ENCODE measurements at regions not wholly inside any gene's neighbourhood (a gene's known extent, or its start where the extent isn't known, plus 50 kb on each side); places are given as distances from the start of the nearest gene placed in this dataset.
"Not testable (repeated sequence)": the region's sequence is repeated elsewhere in the genome, so short reads cannot be mapped to it uniquely, and the experiment has no call there.

DNA sequence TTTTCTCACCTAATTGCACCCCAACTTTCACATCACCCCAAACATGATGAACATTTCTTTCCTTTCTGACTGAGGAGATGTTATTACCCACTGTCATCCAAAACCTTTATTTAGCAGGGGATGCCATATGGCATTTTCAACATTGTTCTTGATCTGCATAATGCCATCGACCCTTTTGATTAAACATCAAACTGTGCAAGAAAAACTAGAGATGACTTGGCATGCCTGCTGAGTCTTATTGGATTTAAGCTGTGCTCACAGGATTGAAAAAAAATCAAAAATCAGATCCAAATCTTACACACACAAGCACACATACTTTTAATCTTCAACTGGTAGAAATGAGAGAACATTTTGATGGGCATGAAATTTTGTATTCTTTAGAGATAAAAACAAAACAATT, 536.0 kb downstream of the TMX3 start:
- no peak for TF ChIP-seq SPI1 (IDR thresholded peaks at IDR 0.05; ENCODE audit: low read depth, low read length)
- TF ChIP-seq PAX5 (IDR thresholded peaks at IDR 0.05; ENCODE audit: insufficient read depth, low read length, severe bottlenecking), result no peak
- TF ChIP-seq POLR2A (IDR thresholded peaks at IDR 0.05; ENCODE audit: low read depth, low read length), result no peak
- TF ChIP-seq TAF1 (IDR thresholded peaks at IDR 0.05; ENCODE audit: low read depth, low read length), result no peak
- no peak for TF ChIP-seq POU2F2 (IDR thresholded peaks at IDR 0.05; ENCODE audit: low read depth, low read length)
- TF ChIP-seq POLR2AphosphoS5 (IDR thresholded peaks at IDR 0.05; ENCODE audit: low read depth, low read length), result no peak
- FAIRE-seq, result no peak
- no peak for DNase-seq (ENCODE audit: insufficient read length, low spot score)

DNA sequence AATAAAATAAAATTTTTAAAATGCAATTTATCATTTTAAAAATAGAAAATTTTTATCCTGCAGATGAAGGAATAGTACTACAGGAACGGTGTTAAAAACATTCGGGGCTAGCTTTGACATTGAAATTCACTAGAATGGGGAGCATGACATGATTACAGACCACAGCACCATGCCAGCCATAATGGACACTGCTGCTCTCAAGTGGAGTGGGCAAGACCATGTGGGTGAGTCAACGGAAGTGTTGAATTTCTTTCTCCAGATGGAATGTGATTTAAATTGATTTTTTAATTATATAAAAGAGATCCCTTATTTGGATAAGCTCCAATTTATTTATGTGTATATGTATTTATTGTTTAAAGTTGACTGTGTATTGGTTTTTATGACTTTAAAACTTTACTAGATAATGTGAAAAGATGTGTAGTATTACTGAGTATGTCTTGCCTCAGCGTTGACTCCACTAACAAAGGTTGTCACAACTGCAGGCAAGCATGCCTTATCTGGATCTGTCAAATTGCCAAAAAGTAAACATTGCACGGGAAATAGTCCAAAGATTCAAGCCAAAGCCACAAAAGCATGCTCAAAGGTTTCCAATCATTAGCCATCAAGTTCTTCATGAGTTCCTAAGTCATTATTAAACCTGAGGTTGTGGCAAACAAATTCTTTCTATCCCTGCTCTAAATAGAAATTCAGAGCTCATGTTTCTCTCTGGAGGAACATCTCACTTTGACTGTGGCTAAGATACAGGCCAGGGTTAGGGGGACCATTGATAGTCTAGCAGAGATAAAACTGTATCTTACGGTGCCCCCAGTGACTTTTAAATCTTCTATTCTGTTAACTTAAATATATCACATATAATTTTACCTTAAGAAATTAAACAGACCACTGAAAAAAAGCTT, 536.9 kb downstream of the TMX3 start:
- FAIRE-seq (no peak), DNase-seq (ENCODE audit: insufficient read length, low spot score) (no peak)
- TF ChIP-seq POLR2A (IDR thresholded peaks at IDR 0.05; ENCODE audit: low read depth, low read length) (no peak), POLR2AphosphoS5 (IDR thresholded peaks at IDR 0.05; ENCODE audit: low read depth, low read length) (no peak), PAX5 (IDR thresholded peaks at IDR 0.05; ENCODE audit: insufficient read depth, low read length, severe bottlenecking) (no peak), TAF1 (IDR thresholded peaks at IDR 0.05; ENCODE audit: low read depth, low read length) (no peak), POU2F2 (IDR thresholded peaks at IDR 0.05; ENCODE audit: low read depth, low read length) (no peak), SPI1 (IDR thresholded peaks at IDR 0.05; ENCODE audit: low read depth, low read length) (no peak)

DNA sequence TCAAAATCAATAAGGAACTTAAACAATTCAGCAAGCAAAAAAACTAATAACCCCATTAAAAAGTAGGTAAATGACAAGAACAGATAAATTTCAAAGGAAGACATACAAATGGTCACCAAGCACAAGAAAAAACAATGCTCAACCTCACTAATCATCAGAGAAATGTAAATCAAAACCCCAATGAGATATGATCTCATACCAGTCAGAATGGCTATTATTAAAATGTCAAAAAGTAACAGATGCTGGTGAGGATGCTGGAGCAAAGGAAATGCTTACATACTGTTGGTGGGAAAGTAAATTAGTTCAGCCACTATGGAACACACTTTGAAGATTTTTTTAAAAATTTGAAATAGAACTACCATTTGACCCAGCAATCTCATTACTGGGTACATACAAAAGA, 538.0 kb downstream of the TMX3 start:
- no peak for TF ChIP-seq POLR2AphosphoS5 (IDR thresholded peaks at IDR 0.05; ENCODE audit: low read depth, low read length)
- TF ChIP-seq TAF1 (IDR thresholded peaks at IDR 0.05; ENCODE audit: low read depth, low read length), result no peak
- no peak for TF ChIP-seq PAX5 (IDR thresholded peaks at IDR 0.05; ENCODE audit: insufficient read depth, low read length, severe bottlenecking)
- TF ChIP-seq POLR2A (IDR thresholded peaks at IDR 0.05; ENCODE audit: low read depth, low read length), result no peak
- no peak for TF ChIP-seq POU2F2 (IDR thresholded peaks at IDR 0.05; ENCODE audit: low read depth, low read length)
- TF ChIP-seq SPI1 (IDR thresholded peaks at IDR 0.05; ENCODE audit: low read depth, low read length), result no peak
- FAIRE-seq (no peak), DNase-seq (ENCODE audit: insufficient read length, low spot score) (no peak)

DNA sequence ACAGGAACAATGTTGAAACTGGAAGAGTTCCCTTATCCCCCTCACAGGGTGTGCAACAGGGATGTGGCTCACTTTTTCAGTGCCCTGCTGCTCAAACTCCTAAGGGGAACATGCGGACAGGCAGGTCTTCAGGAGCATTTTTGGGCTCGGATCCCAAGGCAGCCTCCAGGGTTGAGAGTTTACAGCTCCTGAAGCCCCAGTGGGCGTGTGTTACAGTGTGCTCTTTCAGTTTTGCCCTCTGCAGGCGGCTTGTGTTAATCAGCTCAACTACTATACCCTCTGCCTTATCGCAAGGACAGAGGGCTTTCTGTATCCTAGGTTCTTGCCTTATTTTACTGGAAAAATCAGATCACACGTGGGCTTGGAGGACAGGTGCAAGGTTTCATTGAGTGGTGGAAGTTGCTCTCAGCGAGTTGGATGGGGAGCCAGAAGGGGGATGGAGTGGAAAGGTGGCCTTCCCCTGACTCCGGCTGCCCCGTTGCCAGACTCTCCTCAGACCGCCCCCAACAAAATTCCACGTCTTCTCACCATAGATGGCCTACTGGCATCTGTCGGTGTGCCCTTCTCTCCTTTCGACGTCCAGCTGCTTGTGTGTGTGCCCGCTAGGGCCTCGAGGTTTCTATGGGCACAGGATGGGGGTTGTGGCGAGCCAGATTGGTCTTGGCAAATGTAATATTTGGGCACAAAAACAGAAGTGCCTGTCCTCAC, 541.9 kb downstream of the TMX3 start:
- TF ChIP-seq TAF1 (IDR thresholded peaks at IDR 0.05; ENCODE audit: low read depth, low read length) (no peak), PAX5 (IDR thresholded peaks at IDR 0.05; ENCODE audit: insufficient read depth, low read length, severe bottlenecking) (no peak), POLR2A (IDR thresholded peaks at IDR 0.05; ENCODE audit: low read depth, low read length) (no peak), POU2F2 (IDR thresholded peaks at IDR 0.05; ENCODE audit: low read depth, low read length) (no peak), POLR2AphosphoS5 (IDR thresholded peaks at IDR 0.05; ENCODE audit: low read depth, low read length) (no peak), SPI1 (IDR thresholded peaks at IDR 0.05; ENCODE audit: low read depth, low read length) (no peak)
- DNase-seq (ENCODE audit: insufficient read length, low spot score) (no peak), FAIRE-seq (no peak)

GRCh38 chr18:68164909-68165308, 550.0 kb downstream of the TMX3 start:
- TF ChIP-seq PAX5 (IDR thresholded peaks at IDR 0.05; ENCODE audit: insufficient read depth, low read length, severe bottlenecking) (no peak), POLR2A (IDR thresholded peaks at IDR 0.05; ENCODE audit: low read depth, low read length) (no peak), TAF1 (IDR thresholded peaks at IDR 0.05; ENCODE audit: low read depth, low read length) (no peak), POU2F2 (IDR thresholded peaks at IDR 0.05; ENCODE audit: low read depth, low read length) (no peak), POLR2AphosphoS5 (IDR thresholded peaks at IDR 0.05; ENCODE audit: low read depth, low read length) (no peak), SPI1 (IDR thresholded peaks at IDR 0.05; ENCODE audit: low read depth, low read length) (no peak)
- FAIRE-seq, result no peak
- DNase-seq (ENCODE audit: insufficient read length, low spot score), result no peak

DNA sequence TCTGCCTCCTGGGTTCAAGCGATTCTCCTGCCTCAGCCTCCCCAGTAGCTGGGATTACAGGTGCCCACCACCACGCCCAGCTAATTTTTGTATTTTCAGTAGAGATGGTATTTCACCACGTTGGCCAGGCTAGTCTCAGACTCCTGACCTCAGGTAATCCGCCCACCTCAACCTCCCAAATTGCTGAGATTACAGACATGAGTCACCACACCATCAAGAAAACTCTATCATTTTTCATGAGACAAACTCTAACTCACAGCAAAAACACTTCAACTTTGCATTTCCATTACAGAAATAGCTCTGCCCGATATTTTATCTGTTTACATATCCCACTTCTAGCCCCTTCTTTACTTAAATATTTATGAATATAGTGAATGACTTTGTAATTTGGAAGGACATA, 561.1 kb downstream of the TMX3 start:
- FAIRE-seq; DNase-seq (ENCODE audit: insufficient read length, low spot score): not testable (repeated sequence)

- DNase-seq (ENCODE audit: insufficient read length, low spot score) (no peak), FAIRE-seq (no peak)
Observed at GRCh38 chr18:68152770-68153169, 562.1 kb downstream of the TMX3 start.

GRCh38 chr18:68150961-68151360, 563.9 kb downstream of the TMX3 start:
- DNase-seq (ENCODE audit: insufficient read length, low spot score), result no peak
- no peak for TF ChIP-seq POLR2AphosphoS5 (IDR thresholded peaks at IDR 0.05; ENCODE audit: low read depth, low read length)
- no peak for TF ChIP-seq PAX5 (IDR thresholded peaks at IDR 0.05; ENCODE audit: insufficient read depth, low read length, severe bottlenecking)
- TF ChIP-seq POU2F2 (IDR thresholded peaks at IDR 0.05; ENCODE audit: low read depth, low read length), result no peak
- TF ChIP-seq SPI1 (IDR thresholded peaks at IDR 0.05; ENCODE audit: low read depth, low read length), result no peak
- no peak for TF ChIP-seq POLR2A (IDR thresholded peaks at IDR 0.05; ENCODE audit: low read depth, low read length)
- no peak for TF ChIP-seq TAF1 (IDR thresholded peaks at IDR 0.05; ENCODE audit: low read depth, low read length)
- no peak for FAIRE-seq

More at GRCh38 chr18:68152770-68153169, 562.1 kb downstream of the TMX3 start:
- no peak for TF ChIP-seq TAF1 (IDR thresholded peaks at IDR 0.05; ENCODE audit: low read depth, low read length)
- no peak for TF ChIP-seq POU2F2 (IDR thresholded peaks at IDR 0.05; ENCODE audit: low read depth, low read length)
- TF ChIP-seq POLR2A (IDR thresholded peaks at IDR 0.05; ENCODE audit: low read depth, low read length), result no peak
- no peak for TF ChIP-seq PAX5 (IDR thresholded peaks at IDR 0.05; ENCODE audit: insufficient read depth, low read length, severe bottlenecking)
- no peak for TF ChIP-seq POLR2AphosphoS5 (IDR thresholded peaks at IDR 0.05; ENCODE audit: low read depth, low read length)
- TF ChIP-seq SPI1 (IDR thresholded peaks at IDR 0.05; ENCODE audit: low read depth, low read length), result no peak

GRCh38 chr18:68148863-68149262, 566.0 kb downstream of the TMX3 start:
- no peak for TF ChIP-seq SPI1 (IDR thresholded peaks at IDR 0.05; ENCODE audit: low read depth, low read length)
- TF ChIP-seq POU2F2 (IDR thresholded peaks at IDR 0.05; ENCODE audit: low read depth, low read length), result no peak
- TF ChIP-seq POLR2AphosphoS5 (IDR thresholded peaks at IDR 0.05; ENCODE audit: low read depth, low read length), result no peak
- no peak for TF ChIP-seq POLR2A (IDR thresholded peaks at IDR 0.05; ENCODE audit: low read depth, low read length)
- TF ChIP-seq TAF1 (IDR thresholded peaks at IDR 0.05; ENCODE audit: low read depth, low read length), result no peak
- TF ChIP-seq PAX5 (IDR thresholded peaks at IDR 0.05; ENCODE audit: insufficient read depth, low read length, severe bottlenecking), result no peak
- FAIRE-seq (no peak), DNase-seq (ENCODE audit: insufficient read length, low spot score) (no peak)

Measured in GM12891 (cell line).